Endothelial cell of umbilical vein (primary cell): ENCODE measurements at regions not wholly inside any gene's neighbourhood (a gene's known extent, or its start where the extent isn't known, plus 50 kb on each side); places are given as distances from the start of the nearest gene placed in this dataset.

Experiments used
- BruUV-seq: library from RNA; stranded (reverse); fragments of 400-500 nt; replicated peaks from 2 replicates; lab custom pipeline; 2021; lab: Mats Ljungman, UMichigan
- CTCF ChIA-PET: fragments of 300-600, 350-600 bp; sonication (Branson Sonifier 250); formaldehyde crosslinking; loops from one replicate; lab custom pipeline; 2021; ENCODE audit warnings: antibody characterized with exemption, inconsistent platforms; lab: Charles Lee
- POLR2A ChIA-PET: fragments of 300-600, 350-600 bp; sonication (Branson Sonifier 250); formaldehyde crosslinking; loops from one replicate; lab custom pipeline; 2021; ENCODE audit warnings: antibody characterized with exemption, inconsistent platforms; lab: Charles Lee
- DNase-seq: peaks from one replicate; pipeline ENCODE4 v3.0.0-alpha.2; 2011; ENCODE audit warnings: low read depth, low spot score
- FAIRE-seq: peaks from 2 replicates; lab custom pipeline; 2011; peaks lifted over from hg19 to GRCh38; lab: Jason Lieb, UNC
- H2AFZ ChIP-seq: 2 replicates; pipeline ENCODE4 v1.6.0; 2012; ENCODE audit warnings: low read depth, low read length, control low read depth, inconsistent platforms
- H3K27ac ChIP-seq: 2 replicates; pipeline ENCODE4 v1.5.1; 2011; ENCODE audit warnings: low read depth, mild to moderate bottlenecking, control low read depth, low read length, moderate library complexity; ENCODE audit not compliant: insufficient read depth
- H3K27me3 ChIP-seq, 2 experiments: 2 replicates each; pipeline versions ENCODE4 v1.6.0 to v1.6.1; 2011; ENCODE audit warnings: low read length in 2 of 2, mixed read lengths in 1 of 2; ENCODE audit not compliant: control insufficient read depth in 2 of 2, insufficient read depth in 2 of 2
- H3K36me3 ChIP-seq, 2 experiments: 2 replicates in 1 of 2; 3 replicates in 1 of 2; pipeline ENCODE4 v1.5.1; 2011; ENCODE audit warnings: low read length in 2 of 2, mild to moderate bottlenecking in 1 of 2, moderate library complexity in 1 of 2; ENCODE audit not compliant: control insufficient read depth in 2 of 2, insufficient read depth in 2 of 2; ENCODE audit errors: extremely low read depth in 1 of 2
- H3K4me1 ChIP-seq: 3 replicates; pipeline ENCODE4 v1.5.1; 2011; ENCODE audit warnings: mild to moderate bottlenecking, low read length; ENCODE audit not compliant: control insufficient read depth, insufficient read depth; ENCODE audit errors: extremely low read depth
- H3K4me2 ChIP-seq: 2 replicates; pipeline ENCODE4 v1.6.1; 2011; ENCODE audit warnings: low read length, control low read depth, mixed read lengths; ENCODE audit not compliant: insufficient read depth
- H3K4me3 ChIP-seq, 3 experiments: fragments of 200-600 bp in 1 of 3; sonication (generic), shearing (Covaris generic) in 1 of 3; replicated peaks in 1 of 3; 2 replicates each; pipeline ENCODE4 v1.5.1; 2011 to 2016; ENCODE audit warnings: control low read depth in 3 of 3, low read length in 3 of 3, mild to moderate bottlenecking in 2 of 3, inconsistent platforms in 1 of 3, low read depth in 1 of 3, moderate library complexity in 1 of 3; ENCODE audit not compliant: insufficient read depth in 1 of 3
- H3K79me2 ChIP-seq: 2 replicates; pipeline ENCODE4 v1.6.0; 2012; ENCODE audit warnings: low read length, inconsistent platforms; ENCODE audit not compliant: control insufficient read depth, insufficient read depth
- H3K9ac ChIP-seq: replicated peaks from 2 replicates; pipeline ENCODE3; 2011; ENCODE audit warnings: low read length, control low read depth; ENCODE audit not compliant: insufficient read depth; ENCODE audit errors: extremely low read depth
- H3K9me1 ChIP-seq: replicated peaks from 3 replicates; pipeline ENCODE4 v1.6.0; 2011; ENCODE audit warnings: mild to moderate bottlenecking, low read length; ENCODE audit not compliant: control insufficient read depth, insufficient read depth; ENCODE audit errors: extremely low read depth
- H3K9me3 ChIP-seq: replicated peaks from 2 replicates; pipeline ENCODE4 v1.5.1; 2012; ENCODE audit warnings: low read length, inconsistent platforms; ENCODE audit not compliant: control insufficient read depth, insufficient read depth
- H4K20me1 ChIP-seq: replicated peaks from 2 replicates; pipeline ENCODE3; 2011; ENCODE audit warnings: mild to moderate bottlenecking, low read length; ENCODE audit not compliant: control insufficient read depth, insufficient read depth; ENCODE audit errors: extremely low read depth
- EZH2 ChIP-seq: IDR thresholded peaks from 2 replicates; pipeline ENCODE4 v1.6.1; 2012; ENCODE audit warnings: borderline replicate concordance, low read depth, mild to moderate bottlenecking, moderate library complexity, low read length, inconsistent platforms; ENCODE audit not compliant: severe bottlenecking
- FOS ChIP-seq: IDR thresholded peaks from 2 replicates; pipeline ENCODE4 v1.6.1; 2011; ENCODE audit warnings: mild to moderate bottlenecking, low read length, moderate library complexity, borderline replicate concordance; ENCODE audit not compliant: insufficient read depth
- GATA2 ChIP-seq: IDR thresholded peaks from 2 replicates; pipeline ENCODE4 v1.7.0; 2011; ENCODE audit warnings: low read depth, mild to moderate bottlenecking, moderate library complexity, mixed read lengths, low read length; ENCODE audit not compliant: insufficient read length, insufficient read depth
- JUN ChIP-seq: IDR thresholded peaks from 2 replicates; pipeline ENCODE4 v1.6.1; 2011; ENCODE audit warnings: borderline replicate concordance, low read depth; ENCODE audit not compliant: insufficient read length, insufficient read depth
- MYC ChIP-seq: IDR thresholded peaks from one replicate; pipeline ENCODE4 v1.6.1; 2011; ENCODE audit warnings: mild to moderate bottlenecking, low read depth, low read length
- POLR2A ChIP-seq: IDR thresholded peaks from 2 replicates; pipeline ENCODE4 v1.6.1; 2012; ENCODE audit warnings: low read depth, mild to moderate bottlenecking, control low read depth, low read length
- POLR2AphosphoS5 ChIP-seq: IDR thresholded peaks from 2 replicates; pipeline ENCODE4 v1.6.1; 2012; ENCODE audit warnings: low read depth, mild to moderate bottlenecking, control low read depth, low read length, moderate library complexity; ENCODE audit not compliant: insufficient read depth
- dilution Hi-C: fragments of 300-500 bp; cut with MboI; formaldehyde crosslinking; loops from one replicate; pipeline ENCODE4 v1.15.0; 2019; ENCODE audit warnings: low sequenced_read_pairs; ENCODE audit not compliant: extremely low pct_ligation_motif_present
- intact Hi-C: fragments of 100-400 bp; cut with micrococcal nuclease; formaldehyde crosslinking; loops from one replicate; pipeline ENCODE4 v1.10.0; 2022
- TF ChIP-seq, protein P1 (sequence below), 2 donors: IDR thresholded peaks; 1 replicate in 1 of 2; 2 replicates in 1 of 2; pipeline ENCODE4 v1.5.1; 2011; ENCODE audit warnings: low read length in 2 of 2, mild to moderate bottlenecking in 2 of 2, moderate library complexity in 2 of 2, control low read depth in 1 of 2, inconsistent platforms in 1 of 2, low read depth in 1 of 2; ENCODE audit not compliant: insufficient read depth in 1 of 2; ENCODE audit errors: extremely low read depth in 1 of 2
- TF ChIP-seq, protein P2 (sequence below): IDR thresholded peaks from 2 replicates; pipeline ENCODE4 v1.6.1; 2011; ENCODE audit not compliant: insufficient read depth, insufficient read length

GRCh38 chr3:18086078-18086477, 339.1 kb downstream of the SATB1 start:
- H3K79me2 ChIP-seq: no peaks in the 10 kb centered on the region
- CTCF ChIA-PET: no interaction called here
- H2AFZ ChIP-seq: no peak overlapping the region
- FAIRE-seq (no peak), DNase-seq (no peak)
- no peak overlapping the region for H3K27ac ChIP-seq
- H3K9me3 ChIP-seq: no peaks in the 10 kb centered on the region
- H3K9me1 ChIP-seq: no peaks in the 10 kb centered on the region
- POLR2A ChIA-PET: no interaction called here
- no peak overlapping the region for H3K4me2 ChIP-seq
- no peak overlapping the region for H3K9ac ChIP-seq
- H3K36me3 ChIP-seq: no peaks in the 10 kb centered on the region
- dilution Hi-C loops (no loop called here), intact Hi-C loops (no loop called here)
- H3K27me3 ChIP-seq: no peaks in the 10 kb centered on the region
- BruUV-seq: no TSS peak
- H3K4me1 ChIP-seq: no peaks in the 10 kb centered on the region
- TF ChIP-seq EZH2 (no peak), JUN (no peak), FOS (no peak), MYC (no peak), POLR2AphosphoS5 (no peak), POLR2A (no peak), GATA2 (no peak)
- TF ChIP-seq, protein P1, sequence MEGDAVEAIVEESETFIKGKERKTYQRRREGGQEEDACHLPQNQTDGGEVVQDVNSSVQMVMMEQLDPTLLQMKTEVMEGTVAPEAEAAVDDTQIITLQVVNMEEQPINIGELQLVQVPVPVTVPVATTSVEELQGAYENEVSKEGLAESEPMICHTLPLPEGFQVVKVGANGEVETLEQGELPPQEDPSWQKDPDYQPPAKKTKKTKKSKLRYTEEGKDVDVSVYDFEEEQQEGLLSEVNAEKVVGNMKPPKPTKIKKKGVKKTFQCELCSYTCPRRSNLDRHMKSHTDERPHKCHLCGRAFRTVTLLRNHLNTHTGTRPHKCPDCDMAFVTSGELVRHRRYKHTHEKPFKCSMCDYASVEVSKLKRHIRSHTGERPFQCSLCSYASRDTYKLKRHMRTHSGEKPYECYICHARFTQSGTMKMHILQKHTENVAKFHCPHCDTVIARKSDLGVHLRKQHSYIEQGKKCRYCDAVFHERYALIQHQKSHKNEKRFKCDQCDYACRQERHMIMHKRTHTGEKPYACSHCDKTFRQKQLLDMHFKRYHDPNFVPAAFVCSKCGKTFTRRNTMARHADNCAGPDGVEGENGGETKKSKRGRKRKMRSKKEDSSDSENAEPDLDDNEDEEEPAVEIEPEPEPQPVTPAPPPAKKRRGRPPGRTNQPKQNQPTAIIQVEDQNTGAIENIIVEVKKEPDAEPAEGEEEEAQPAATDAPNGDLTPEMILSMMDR (IDR thresholded peaks at IDR 0.05; ENCODE audit: extremely low read depth in 1 of 2, insufficient read depth in 1 of 2, low read depth in 1 of 2, low read length in 2 of 2): no peak
- TF ChIP-seq, protein P2, sequence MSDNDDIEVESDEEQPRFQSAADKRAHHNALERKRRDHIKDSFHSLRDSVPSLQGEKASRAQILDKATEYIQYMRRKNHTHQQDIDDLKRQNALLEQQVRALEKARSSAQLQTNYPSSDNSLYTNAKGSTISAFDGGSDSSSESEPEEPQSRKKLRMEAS: no peak
- no peaks in the 10 kb centered on the region for H4K20me1 ChIP-seq
- no peak overlapping the region for H3K4me3 ChIP-seq
